Retina (tissue), 1 donor: ENCODE measurements at regions not wholly inside any gene's neighbourhood (a gene's known extent, or its start where the extent isn't known, plus 50 kb on each side); places are given as distances from the start of the nearest gene placed in this dataset.

ENCODE experiments used
- DNase-seq: peaks from one replicate; pipeline ENCODE4 v3.0.0-alpha.2; 2016

DNA sequence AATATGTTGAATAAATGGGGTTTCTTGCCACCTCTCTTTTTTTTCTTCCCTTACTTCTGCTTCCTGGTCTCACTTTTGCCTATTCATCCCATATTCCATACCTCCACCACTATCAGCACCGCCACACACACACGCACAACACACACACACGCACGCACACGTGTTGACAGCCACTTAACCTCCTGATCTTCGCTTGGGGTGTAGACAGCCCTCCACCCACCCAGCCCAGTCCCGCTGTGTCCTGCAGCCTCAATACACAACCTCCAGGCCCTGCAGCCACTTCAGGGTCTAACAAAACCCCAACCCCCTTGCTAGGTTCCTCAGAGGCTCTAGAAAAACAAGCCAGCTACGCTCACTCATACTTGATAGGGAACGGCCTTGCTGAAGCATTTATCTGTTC is 72.3 kb downstream of the LINC00237 start:
- DNase-seq, result no peak

GRCh38 chr20:21031666-21032065 is 74.5 kb downstream of the LINC00237 start:
- DNase-seq, result no peak

- DNase-seq, result peak; percentile 52
Measured at GRCh38 chr20:21029341-21029740, 76.8 kb downstream of the LINC00237 start.

DNA sequence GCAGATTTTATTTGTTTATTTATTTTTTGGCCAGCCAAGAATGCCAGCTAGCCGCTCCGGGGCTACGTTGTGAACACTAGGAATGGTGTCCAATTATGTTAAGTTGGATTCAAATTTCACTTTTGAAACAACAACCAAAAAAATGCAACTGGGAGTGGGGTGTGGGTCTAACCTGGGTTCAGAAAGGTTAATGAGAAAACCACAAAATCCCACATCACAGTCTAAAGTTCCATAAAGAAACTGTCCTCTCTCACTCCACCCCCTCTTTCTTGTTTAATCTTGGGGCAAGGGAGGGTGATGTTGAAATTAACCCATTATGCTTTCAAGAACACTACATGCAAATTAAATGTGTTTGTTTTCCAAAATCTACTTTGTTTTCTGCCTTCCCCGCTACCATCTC is 77.2 kb downstream of the LINC00237 start:
- no peak for DNase-seq

GRCh38 chr20:21028436-21028835 is 77.7 kb downstream of the LINC00237 start:
- DNase-seq, result no peak

GRCh38 chr20:21027569-21027968 is 78.6 kb downstream of the LINC00237 start:
- DNase-seq, result no peak

GRCh38 chr20:21026951-21027350 is 79.2 kb downstream of the LINC00237 start:
- no peak for DNase-seq

GRCh38 chr20:21024420-21024819 is 81.7 kb downstream of the LINC00237 start:
- DNase-seq, result no peak

DNA sequence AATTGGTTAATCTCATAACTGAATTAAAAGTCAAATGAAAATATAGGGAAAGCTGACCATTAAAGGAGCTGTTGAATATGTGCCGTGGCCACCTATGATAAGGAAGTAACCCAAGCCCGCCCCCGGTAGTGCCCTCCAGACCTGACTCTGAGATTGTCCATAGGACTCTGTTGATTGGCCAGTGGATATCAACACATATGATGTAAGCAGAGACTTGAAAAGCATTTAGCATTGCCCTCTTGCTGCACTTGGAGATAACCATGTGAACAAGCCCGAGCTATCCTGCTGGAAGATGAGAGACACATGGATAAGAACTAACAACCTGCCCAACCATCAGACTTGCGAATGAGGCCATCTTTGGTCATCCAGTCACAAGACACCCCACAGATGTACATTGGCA is 83.2 kb downstream of the LINC00237 start:
- DNase-seq, result no peak

- DNase-seq, result no peak
Measured at GRCh38 chr20:21021472-21021790, 84.7 kb downstream of the LINC00237 start.

DNA sequence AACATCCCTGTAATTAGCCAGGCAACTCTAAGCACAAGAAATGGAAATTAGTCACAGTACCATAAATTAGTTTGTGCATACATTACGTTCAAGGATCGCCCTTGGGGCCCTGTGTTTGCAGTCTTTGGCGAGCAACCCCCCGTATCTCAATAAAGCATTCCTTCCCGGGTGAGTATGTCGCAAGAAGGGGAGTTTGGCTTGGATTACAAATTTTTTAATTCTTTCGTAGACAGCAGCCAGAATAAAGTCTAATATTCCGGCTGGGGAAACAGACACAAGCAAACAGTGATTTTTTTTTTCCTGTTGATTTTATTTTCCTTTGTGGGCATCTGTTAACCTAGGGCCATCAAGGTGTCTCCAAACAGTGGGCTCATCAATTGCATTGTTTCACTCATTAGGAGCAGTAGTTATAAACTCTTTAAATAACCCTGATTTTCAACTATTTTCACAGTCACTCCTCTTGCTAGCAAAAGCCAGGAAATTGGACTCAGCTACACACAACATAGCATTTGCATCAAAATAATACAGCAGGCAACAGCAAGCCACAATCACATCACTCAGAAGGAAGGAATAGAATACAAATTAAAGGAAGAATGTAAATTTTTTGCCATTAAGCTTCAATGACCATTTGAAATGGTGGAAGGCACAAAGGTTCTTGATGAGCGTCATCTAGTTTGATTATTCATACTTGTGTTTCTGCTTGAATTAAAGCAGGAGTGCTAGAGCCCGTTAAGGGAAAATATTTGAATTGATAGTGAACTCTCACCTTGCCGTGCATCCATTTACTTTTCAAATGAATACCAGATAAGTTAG is 85.3 kb downstream of the LINC00237 start:
- no peak for DNase-seq

DNA sequence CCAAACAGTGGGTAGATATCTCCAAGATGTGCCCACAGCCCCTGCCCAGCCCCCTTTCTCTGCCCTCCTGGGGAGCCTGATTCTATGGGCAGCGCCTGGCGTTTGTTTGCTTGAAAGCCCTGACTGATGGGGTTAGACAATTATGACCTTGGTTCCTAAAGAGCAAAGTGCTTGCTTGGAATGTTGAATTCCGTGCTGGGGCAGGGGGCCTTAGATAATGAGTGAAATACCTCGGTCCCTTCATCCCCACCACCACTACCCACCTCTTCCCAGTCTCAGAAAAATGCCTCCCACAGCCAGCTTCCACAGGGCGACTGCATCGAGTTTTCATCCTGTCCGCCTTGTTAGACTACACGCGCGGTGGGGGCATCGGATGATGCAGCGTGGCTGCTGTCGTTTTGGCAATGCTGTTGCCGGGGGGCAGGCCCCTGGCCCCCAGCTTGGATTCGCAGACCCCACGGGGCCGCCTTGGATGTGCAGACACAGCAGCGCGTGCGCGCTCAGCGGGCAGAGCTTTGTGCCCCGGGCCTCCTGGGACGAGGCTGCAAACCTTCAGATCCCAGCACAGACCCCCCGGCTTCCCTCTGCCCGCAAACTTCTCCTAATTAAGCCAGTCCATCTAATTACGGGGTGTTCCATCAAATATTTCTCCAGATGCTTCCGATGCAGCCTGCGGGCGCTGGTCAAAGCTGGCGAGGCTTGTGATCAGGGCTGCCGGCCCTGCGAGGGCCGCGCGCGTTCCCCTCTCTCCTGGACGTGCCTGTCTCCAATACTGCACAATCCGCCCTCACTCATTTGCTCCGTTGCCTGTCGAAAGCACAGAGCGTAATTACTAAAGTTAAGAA is 86.1 kb downstream of the LINC00237 start:
- DNase-seq, result peak; percentile 90

- no peak for DNase-seq
Measured at GRCh38 chr20:21019468-21019813, 86.7 kb downstream of the LINC00237 start.

GRCh38 chr20:21018576-21018975 is 87.6 kb downstream of the LINC00237 start:
- DNase-seq, result peak; percentile 24

DNA sequence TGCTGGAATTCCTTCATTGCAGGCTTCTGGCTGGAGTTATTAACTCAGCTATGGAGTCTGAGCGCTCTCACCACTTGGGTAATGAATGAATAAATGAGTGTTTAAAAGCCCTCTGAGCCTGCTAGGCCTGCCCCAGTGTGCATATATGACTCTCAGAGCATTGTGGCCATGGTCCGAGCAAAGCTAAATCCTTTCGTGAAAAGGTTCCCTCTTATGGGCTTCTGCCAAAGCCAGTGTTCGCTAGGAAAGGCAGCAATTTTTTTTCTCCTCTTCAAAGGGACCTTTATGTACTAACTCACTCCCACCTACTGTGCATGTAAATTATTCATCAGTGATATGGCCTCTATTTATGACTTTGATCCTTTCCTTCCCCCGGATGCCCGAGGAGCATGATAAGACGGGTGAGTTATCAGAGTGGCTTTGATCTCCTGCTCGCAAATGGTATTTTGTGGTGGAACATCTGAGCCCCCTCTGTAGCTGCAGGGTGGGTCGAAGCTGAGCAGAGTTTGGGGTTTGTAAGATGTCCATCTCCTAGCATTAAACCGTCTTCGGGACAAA is 88.6 kb downstream of the LINC00237 start:
- peak; percentile 44 for DNase-seq

DNA sequence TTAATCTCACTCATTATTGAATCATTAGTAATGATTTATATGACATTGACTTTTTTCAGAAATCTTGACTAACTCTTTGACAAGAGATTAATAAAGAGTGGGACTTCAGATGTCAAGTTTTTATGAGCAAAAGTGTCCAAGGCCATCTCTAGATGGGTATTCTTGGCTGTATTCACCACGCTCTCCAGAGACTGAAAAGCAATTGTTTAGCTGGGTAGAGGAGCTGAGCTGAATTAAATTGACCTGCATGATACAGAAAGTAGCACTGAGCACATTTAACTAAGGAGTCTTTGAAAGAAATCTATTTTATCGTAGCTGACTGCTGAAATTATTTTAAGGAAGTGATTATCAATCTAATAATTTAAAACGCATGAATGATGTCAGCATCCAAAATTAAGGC is 89.4 kb downstream of the LINC00237 start:
- no peak for DNase-seq

DNA sequence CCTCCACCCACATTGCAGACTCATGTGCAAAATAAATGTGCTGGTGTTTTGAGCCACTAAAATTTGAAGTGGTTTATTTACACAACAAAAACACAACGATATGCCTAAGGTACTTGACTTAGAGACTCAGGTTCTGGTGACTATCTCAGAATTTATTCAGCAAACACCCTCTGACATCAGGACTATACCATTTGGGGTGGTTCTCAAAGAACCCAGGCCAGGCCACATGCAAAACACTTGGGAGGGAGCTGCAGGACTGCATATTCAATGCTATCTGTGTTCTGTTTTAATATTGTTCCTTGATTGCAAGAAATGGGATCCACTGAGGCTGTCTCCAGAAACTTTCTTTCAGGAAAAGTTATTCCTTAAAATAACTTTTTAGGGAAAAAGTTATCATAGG is 91.6 kb downstream of the LINC00237 start:
- DNase-seq, result no peak

DNA sequence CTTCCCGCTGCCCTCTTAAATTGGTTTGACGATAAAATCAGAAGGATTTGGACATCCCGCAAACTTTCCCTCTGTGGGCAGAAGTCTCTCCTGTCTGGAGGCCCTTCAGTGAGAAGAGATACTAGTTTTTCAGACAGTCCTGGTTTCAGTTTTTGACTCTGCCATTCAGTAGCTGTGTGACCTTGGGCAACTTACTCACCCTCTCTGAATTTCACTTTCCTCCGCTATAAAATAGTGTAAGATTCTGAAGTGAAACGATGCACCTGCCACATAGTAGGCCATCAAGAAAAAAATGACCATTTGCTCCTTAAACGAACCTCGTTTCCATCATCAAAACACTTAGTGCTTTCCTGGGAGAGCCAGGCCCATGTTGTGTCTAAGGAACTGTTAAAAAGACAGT is 97.2 kb downstream of the LINC00237 start:
- no peak for DNase-seq

GRCh38 chr20:21006611-21007010 is 99.5 kb downstream of the LINC00237 start:
- no peak for DNase-seq

DNA sequence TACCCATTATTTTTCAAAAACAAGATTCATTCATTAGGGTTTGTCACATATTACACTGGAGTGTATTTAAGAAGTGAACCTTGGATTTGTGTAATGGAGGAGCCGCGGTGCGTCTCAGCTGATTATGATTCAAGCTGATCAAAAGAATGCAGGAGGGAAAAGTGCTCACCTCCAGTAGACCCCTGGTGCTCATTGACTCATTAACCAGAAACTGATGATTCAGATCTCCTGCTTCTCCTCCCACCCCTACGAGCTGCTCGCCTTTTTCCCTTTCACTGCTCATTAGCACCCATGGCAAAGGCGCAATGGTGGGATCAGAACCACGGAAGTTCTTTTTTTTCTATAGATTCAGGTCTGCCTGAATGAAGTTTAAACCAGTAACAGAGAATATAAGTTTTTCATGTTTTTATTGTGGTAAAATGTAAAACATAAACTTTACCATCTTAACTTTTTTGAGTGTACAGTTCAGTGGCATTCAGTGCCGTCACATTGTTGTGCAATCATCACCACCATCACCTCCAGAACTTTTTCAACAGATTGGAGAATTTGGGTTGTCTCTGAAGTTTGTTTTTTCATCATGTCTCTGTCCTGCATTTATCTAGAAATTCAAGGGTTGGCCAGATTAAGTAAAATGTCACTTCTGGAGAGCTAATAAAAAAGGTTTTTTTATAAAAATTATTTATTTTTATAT is 101.6 kb downstream of the LINC00237 start:
- no peak for DNase-seq

GRCh38 chr20:21003902-21004301 is 102.3 kb downstream of the LINC00237 start:
- no peak for DNase-seq

- no peak for DNase-seq
Measured at GRCh38 chr20:21002486-21002885, 103.7 kb downstream of the LINC00237 start.

DNA sequence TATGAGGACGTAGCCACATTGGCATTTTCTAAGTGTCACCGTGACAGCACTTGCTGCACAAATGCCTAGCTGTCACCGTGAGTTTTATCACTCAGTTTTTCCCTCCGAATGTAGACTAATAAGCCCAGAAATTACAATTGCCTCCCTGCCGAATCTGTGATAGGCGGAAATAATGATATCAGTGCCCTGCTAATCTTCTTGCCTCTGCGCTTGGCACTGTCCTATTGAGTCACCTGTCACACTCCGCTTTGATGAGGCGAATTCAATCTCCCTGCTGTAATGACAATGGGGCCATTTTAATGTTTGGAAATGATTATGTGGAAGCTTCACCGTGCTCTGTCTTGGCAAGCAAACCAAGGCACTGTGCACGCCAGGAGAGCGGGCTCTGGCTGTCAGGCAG is 112.8 kb downstream of the LINC00237 start:
- DNase-seq, result no peak
